Adrenal gland (tissue), 9 donors: ENCODE measurements at regions not wholly inside any gene's neighbourhood (a gene's known extent, or its start where the extent isn't known, plus 50 kb on each side); places are given as distances from the start of the nearest gene placed in this dataset.
A peak's percentile ranks its signal among the peaks of the same experiment; 100 is the strongest.

Source experiments
- DNase-seq, 7 donors: peaks; one replicate each; pipeline ENCODE4 v3.0.0-alpha.2; 2019 to 2020
- H3K27ac ChIP-seq, 5 donors: fragments of 200-600 bp; sonication (generic) in 4 of 5; 1 replicate in 3 of 5; 2 replicates in 2 of 5; pipeline versions ENCODE4 v1.5.1 to v1.8.0; 2016 to 2020; ENCODE audit warnings: mild to moderate bottlenecking in 1 of 5
- H3K27me3 ChIP-seq: fragments of 200-600 bp; 2 replicates; pipeline ENCODE4 v1.8.0; 2021
- H3K36me3 ChIP-seq, 2 donors: fragments of 200-600 bp; replicated peaks in 1 of 2; 1 replicate in 1 of 2; 2 replicates in 1 of 2; pipeline versions ENCODE4 v1.5.1 to v1.8.0; 2018 to 2022
- H3K4me1 ChIP-seq, 2 donors: fragments of 200-600 bp; replicated peaks in 1 of 2; 1 replicate in 1 of 2; 2 replicates in 1 of 2; pipeline versions ENCODE4 v1.5.1 to v1.8.0; 2018 to 2021
- H3K4me3 ChIP-seq, 4 donors: fragments of 200-600 bp; sonication (generic) in 3 of 4; one replicate each; pipeline ENCODE4 v1.5.1; 2016 to 2018
- H3K9me3 ChIP-seq, 3 donors: fragments of 200-600 bp; sonication (generic) in 1 of 3; replicated peaks in 1 of 3; 1 replicate in 2 of 3; 2 replicates in 1 of 3; pipeline versions ENCODE4 v1.5.1 to v1.8.0; 2016 to 2021
- CTCF ChIP-seq, 6 experiments: fragments of 450-650 bp in 4 of 6; fragments of 200-600 bp in 2 of 6; sonication (generic) in 1 of 6; IDR thresholded peaks; 1 replicate in 5 of 6; 2 replicates in 1 of 6; pipeline versions ENCODE4 v1.5.1 to v1.8.0; 2016 to 2021; ENCODE audit warnings: antibody characterized with exemption in 6 of 6, mild to moderate bottlenecking in 2 of 6, moderate library complexity in 1 of 6
- POLR2A ChIP-seq, 2 donors: fragments of 450-650 bp; IDR thresholded peaks; one replicate each; pipeline ENCODE4 v1.6.1; 2017; ENCODE audit warnings: antibody characterized with exemption in 2 of 2, mild to moderate bottlenecking in 2 of 2, moderate library complexity in 1 of 2
- WGBS, 4 donors: extraction: QIAGEN DNeasy Blood & Tissue Kit in 2 of 4; methylation state at CpG; one replicate each; pipeline versions ENCODE4 v1.1.5 to v1.1.7; 2013 to 2017; 5-methylcytosine and 5-hydroxymethylcytosine counted together
- intact Hi-C, 2 donors: fragments of 100-400 bp; cut with DNase I; formaldehyde crosslinking; loops; one replicate each; pipeline versions ENCODE4 v1.14.1 to v1.15.0; 2022 to 2023
- donor health status: healthy with polysubstance abuse.
- donor health status: Bipolar disorder and iron deficiency.
- donor health status: DM: yes; HTN: yes; CAD: no.
- donor health status: DM: no; HTN: no; CAD: no.
- donor health status: DM: no; HTN: no; CAD: no.

DNA sequence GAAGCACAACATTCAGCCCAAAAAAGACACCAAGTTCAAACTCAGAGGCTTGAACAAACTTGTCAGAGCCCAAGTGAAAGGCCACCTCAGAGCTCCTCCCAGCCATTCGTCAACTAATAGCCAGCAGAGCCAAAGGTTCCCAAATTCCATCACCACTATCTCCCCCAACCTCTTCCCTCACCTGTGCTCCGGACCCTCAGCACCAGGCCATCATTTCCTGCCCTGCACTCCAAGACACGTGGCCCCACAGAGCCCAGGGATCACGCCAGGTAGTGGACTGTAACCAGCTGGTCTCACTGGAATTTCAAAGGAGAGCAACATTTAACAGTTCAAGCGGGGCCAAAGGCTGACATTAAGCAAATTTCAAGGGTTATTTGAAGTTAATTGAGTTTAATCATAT lies 245.2 kb upstream of the IGF1R start:
- no peak overlapping the region for H3K4me3 ChIP-seq
- peaks cover 0 to 5% of the 10 kb centered on the region in 2 donors for H3K4me1 ChIP-seq
- no peaks in the 10 kb centered on the region for H3K36me3 ChIP-seq
- no peaks in the 10 kb centered on the region for H3K9me3 ChIP-seq
- no peak overlapping the region for H3K27ac ChIP-seq
- DNase-seq = peak in 1 of 7 donors; percentile 35
- no peak for TF ChIP-seq CTCF (IDR thresholded peaks at IDR 0.05)
- no peak for TF ChIP-seq POLR2A (IDR thresholded peaks at IDR 0.05)
- H3K27me3 ChIP-seq = no peaks in the 10 kb centered on the region
- intact Hi-C loops = no loop called here
- WGBS, 4 donors = 87 to 93% (median 91%) methylated on average over 5 of the region's 5 CpGs

- Histone ChIP-seq H3K36me3 (no peaks in the 10 kb centered on the region), H3K4me3 (no peak overlapping the region), H3K27me3 (no peaks in the 10 kb centered on the region), H3K9me3 (no peaks in the 10 kb centered on the region), H3K27ac (no peak overlapping the region), H3K4me1 (peaks cover 0 to 5% of the 10 kb centered on the region in 2 donors)
- TF ChIP-seq POLR2A (IDR thresholded peaks at IDR 0.05) = no peak
- DNase-seq = no peak
- WGBS, 4 donors = 88 to 93% (median 90%) methylated on average over 9 to 13 of the region's 13 CpGs
- intact Hi-C loops = no loop called here
These were observed 244.8 kb upstream of the IGF1R start for GRCh38 chr15:98403569-98403968.

DNA sequence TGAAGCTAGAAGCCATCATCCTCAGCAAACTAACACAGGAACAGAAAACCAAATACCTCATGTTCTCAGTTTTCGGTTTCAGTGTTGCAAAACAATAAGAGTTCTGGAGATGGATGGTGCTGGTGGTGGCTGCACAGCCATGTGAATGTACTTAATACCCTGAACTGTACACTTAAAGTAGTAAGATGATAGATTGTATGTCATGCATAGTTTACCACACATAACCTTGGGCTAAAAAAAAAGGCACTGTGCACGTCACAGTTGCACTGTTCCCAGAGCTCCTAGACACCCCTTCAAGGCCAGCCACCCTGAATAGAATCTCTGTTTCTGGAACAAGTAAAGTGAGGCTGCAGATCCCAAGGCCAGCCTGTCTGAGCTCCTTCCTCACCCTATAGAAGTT lies 243.3 kb upstream of the IGF1R start:
- no peaks in the 10 kb centered on the region for H3K36me3 ChIP-seq
- H3K27me3 ChIP-seq = no peaks in the 10 kb centered on the region
- H3K4me1 ChIP-seq = peaks cover 0 to 5% of the 10 kb centered on the region in 2 donors
- no peaks in the 10 kb centered on the region for H3K9me3 ChIP-seq
- peak in 1 of 7 donors; percentile 36 for DNase-seq
- no peak overlapping the region for H3K27ac ChIP-seq
- intact Hi-C loops = no loop called here
- WGBS, 4 donors = 37 to 57% (median 45%) methylated on average over 2 of the region's 2 CpGs
- H3K4me3 ChIP-seq = no peak overlapping the region
- no peak for TF ChIP-seq POLR2A (IDR thresholded peaks at IDR 0.05)
- no peak for TF ChIP-seq CTCF (IDR thresholded peaks at IDR 0.05)

GRCh38 chr15:98408231-98408630 lies 240.1 kb upstream of the IGF1R start:
- TF ChIP-seq CTCF (IDR thresholded peaks at IDR 0.05) (no peak), POLR2A (IDR thresholded peaks at IDR 0.05) (no peak)
- H3K4me1 ChIP-seq = no peaks in the 10 kb centered on the region
- intact Hi-C loops = no loop called here
- DNase-seq = no peak
- no peaks in the 10 kb centered on the region for H3K9me3 ChIP-seq
- H3K27ac ChIP-seq = no peak overlapping the region
- 74 to 82% (median 80%) methylated on average over 9 of the region's 9 CpGs for WGBS, 4 donors
- no peak overlapping the region for H3K4me3 ChIP-seq
- H3K27me3 ChIP-seq = no peaks in the 10 kb centered on the region
- no peaks in the 10 kb centered on the region for H3K36me3 ChIP-seq

GRCh38 chr15:98410328-98410727 lies 238.0 kb upstream of the IGF1R start:
- intact Hi-C loops = no loop called here
- H3K4me3 ChIP-seq = no peak overlapping the region
- DNase-seq = no peak
- H3K36me3 ChIP-seq = no peaks in the 10 kb centered on the region
- no peaks in the 10 kb centered on the region for H3K27me3 ChIP-seq
- no peaks in the 10 kb centered on the region for H3K9me3 ChIP-seq
- WGBS, 4 donors = 80 to 93% (median 86%) methylated on average over 2 of the region's 2 CpGs
- no peaks in the 10 kb centered on the region for H3K4me1 ChIP-seq
- no peak overlapping the region for H3K27ac ChIP-seq
- TF ChIP-seq POLR2A (IDR thresholded peaks at IDR 0.05) (no peak), CTCF (IDR thresholded peaks at IDR 0.05) (no peak)
